Activated naive CD8-positive, alpha-beta T cell treated with anti-CD3 and anti-CD28 coated beads, Interleukin-2, amount 10 ng/mL, durations not matched to agents 7 days and 5 days (primary cell): ENCODE measurements at regions not wholly inside any gene's neighbourhood (a gene's known extent, or its start where the extent isn't known, plus 50 kb on each side); places are given as distances from the start of the nearest gene placed in this dataset.

Experiments used
- ATAC-seq: fragments of 150-1000 bp; cut with Tn5 transposase; one replicate; pipeline ENCODE4 v1.10.0; 2021; ENCODE audit warnings: low read depth, moderate library complexity
- POLR2A ChIA-PET: fragments of 350-600 bp; sonication (Branson Sonifier 250); formaldehyde crosslinking; loops from one replicate; lab custom pipeline; 2021; ENCODE audit warnings: antibody characterized with exemption; lab: Charles Lee
- DNase-seq: peaks from one replicate; pipeline ENCODE4 v3.0.0; 2021
- H3K27ac Mint-ChIP-seq: one replicate; pipeline ENCODE4 v1.8.0; 2022; ENCODE audit warnings: mild to moderate bottlenecking, mixed read lengths
- H3K27me3 Mint-ChIP-seq: one replicate; pipeline ENCODE4 v1.8.0; 2022; ENCODE audit warnings: mild to moderate bottlenecking, moderate library complexity, mixed read lengths
- H3K36me3 Mint-ChIP-seq: one replicate; pipeline ENCODE4 v1.8.0; 2021; ENCODE audit warnings: mild to moderate bottlenecking, mixed read lengths
- H3K4me1 Mint-ChIP-seq: one replicate; pipeline ENCODE4 v1.8.0; 2021; ENCODE audit warnings: mixed read lengths
- H3K4me3 Mint-ChIP-seq: one replicate; pipeline ENCODE4 v1.8.0; 2022; ENCODE audit warnings: mild to moderate bottlenecking, moderate library complexity, mixed read lengths
- H3K9me3 Mint-ChIP-seq: one replicate; pipeline ENCODE4 v1.8.0; 2021; ENCODE audit warnings: mixed read lengths

- no peak overlapping the region for H3K4me3 Mint-ChIP-seq
- no peak for DNase-seq
- POLR2A ChIA-PET = no interaction called here
- peaks cover 1% of the 10 kb centered on the region for H3K36me3 Mint-ChIP-seq
- H3K27me3 Mint-ChIP-seq = peaks cover 5% of the 10 kb centered on the region
- no peaks in the 10 kb centered on the region for H3K4me1 Mint-ChIP-seq
- no peak for ATAC-seq
- no peak overlapping the region for H3K27ac Mint-ChIP-seq
- H3K9me3 Mint-ChIP-seq = no peaks in the 10 kb centered on the region
These were observed 62.0 kb upstream of the ST6GALNAC3 start for GRCh38 chr1:76012341-76013205.

GRCh38 chr1:76013206-76013581 lies 61.4 kb upstream of the ST6GALNAC3 start:
- no peak for DNase-seq
- Mint-ChIP-seq H3K27ac (no peak overlapping the region), H3K36me3 (peaks cover 1% of the 10 kb centered on the region), H3K27me3 (peaks cover 5% of the 10 kb centered on the region), H3K4me3 (no peak overlapping the region), H3K9me3 (no peaks in the 10 kb centered on the region), H3K4me1 (no peaks in the 10 kb centered on the region)
- POLR2A ChIA-PET = no interaction called here
- ATAC-seq = no peak

DNA sequence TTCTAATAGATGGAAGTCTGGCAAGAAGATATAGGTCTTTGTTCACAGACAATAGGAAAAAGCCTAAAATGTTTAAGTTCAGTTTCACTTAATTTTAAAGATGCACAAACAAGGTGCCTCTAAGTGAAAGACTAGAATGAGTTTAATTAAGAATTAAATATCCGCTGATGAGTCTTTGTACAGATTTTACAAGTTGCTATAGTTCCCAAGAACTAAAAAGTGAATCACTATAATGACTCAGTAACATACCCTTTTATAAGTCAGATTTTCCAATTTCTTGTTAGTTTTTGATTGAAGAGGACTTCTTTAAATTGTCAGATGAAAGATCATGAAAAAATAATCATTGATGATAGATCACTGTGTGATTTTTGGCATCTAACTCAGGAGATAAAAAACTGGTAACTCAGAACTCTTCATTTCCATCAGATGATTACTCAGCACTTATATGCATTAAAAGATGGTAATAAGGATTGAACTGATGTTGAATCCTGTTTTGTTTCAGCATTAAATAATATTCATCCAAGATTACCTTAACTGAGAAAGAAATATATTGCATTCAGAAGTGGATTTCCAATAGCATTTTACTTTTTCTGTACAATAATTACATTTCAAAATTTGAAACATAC lies 59.0 kb upstream of the ST6GALNAC3 start:
- no peak for DNase-seq
- H3K27ac Mint-ChIP-seq = no peak overlapping the region
- peaks cover 1% of the 10 kb centered on the region for H3K36me3 Mint-ChIP-seq
- no peak for ATAC-seq
- no peak overlapping the region for H3K4me3 Mint-ChIP-seq
- H3K9me3 Mint-ChIP-seq = peaks cover 2% of the 10 kb centered on the region
- POLR2A ChIA-PET = no interaction called here
- H3K27me3 Mint-ChIP-seq = peaks cover 12% of the 10 kb centered on the region
- H3K4me1 Mint-ChIP-seq = peaks cover 2% of the 10 kb centered on the region

DNA sequence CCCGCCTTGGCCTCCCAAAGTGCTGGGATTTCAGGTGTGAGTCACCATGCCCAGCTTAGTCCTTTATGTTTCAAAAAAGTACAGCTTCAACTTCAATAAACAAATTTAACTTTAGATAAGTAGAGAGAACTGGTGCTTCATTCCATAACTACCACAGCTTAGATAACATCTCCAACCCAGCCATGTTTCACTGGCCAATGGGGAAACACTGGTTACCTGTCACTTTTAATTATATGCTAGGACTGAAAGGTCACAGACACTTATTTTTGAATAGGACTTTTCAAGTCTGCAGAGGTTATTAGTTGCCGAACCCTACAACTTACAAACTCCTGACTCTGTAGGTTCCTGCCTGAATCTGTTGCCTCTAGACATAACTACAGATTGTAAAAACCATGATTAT lies 56.5 kb upstream of the ST6GALNAC3 start:
- H3K36me3 Mint-ChIP-seq = peaks cover 1% of the 10 kb centered on the region
- POLR2A ChIA-PET = no interaction called here
- H3K27me3 Mint-ChIP-seq = peaks cover 9% of the 10 kb centered on the region
- H3K4me3 Mint-ChIP-seq = no peak overlapping the region
- no peak for ATAC-seq
- no peak overlapping the region for H3K27ac Mint-ChIP-seq
- peaks cover 4% of the 10 kb centered on the region for H3K4me1 Mint-ChIP-seq
- peaks cover 2% of the 10 kb centered on the region for H3K9me3 Mint-ChIP-seq
- DNase-seq = no peak

- Mint-ChIP-seq H3K4me1 (peaks cover 16% of the 10 kb centered on the region), H3K4me3 (no peak overlapping the region), H3K36me3 (no peaks in the 10 kb centered on the region), H3K27ac (no peak overlapping the region), H3K27me3 (peaks cover 7% of the 10 kb centered on the region), H3K9me3 (peaks cover 3% of the 10 kb centered on the region)
- DNase-seq (no peak), ATAC-seq (no peak)
- POLR2A ChIA-PET = no interaction called here
These were observed 52.7 kb upstream of the ST6GALNAC3 start for GRCh38 chr1:76021846-76022245.

DNA sequence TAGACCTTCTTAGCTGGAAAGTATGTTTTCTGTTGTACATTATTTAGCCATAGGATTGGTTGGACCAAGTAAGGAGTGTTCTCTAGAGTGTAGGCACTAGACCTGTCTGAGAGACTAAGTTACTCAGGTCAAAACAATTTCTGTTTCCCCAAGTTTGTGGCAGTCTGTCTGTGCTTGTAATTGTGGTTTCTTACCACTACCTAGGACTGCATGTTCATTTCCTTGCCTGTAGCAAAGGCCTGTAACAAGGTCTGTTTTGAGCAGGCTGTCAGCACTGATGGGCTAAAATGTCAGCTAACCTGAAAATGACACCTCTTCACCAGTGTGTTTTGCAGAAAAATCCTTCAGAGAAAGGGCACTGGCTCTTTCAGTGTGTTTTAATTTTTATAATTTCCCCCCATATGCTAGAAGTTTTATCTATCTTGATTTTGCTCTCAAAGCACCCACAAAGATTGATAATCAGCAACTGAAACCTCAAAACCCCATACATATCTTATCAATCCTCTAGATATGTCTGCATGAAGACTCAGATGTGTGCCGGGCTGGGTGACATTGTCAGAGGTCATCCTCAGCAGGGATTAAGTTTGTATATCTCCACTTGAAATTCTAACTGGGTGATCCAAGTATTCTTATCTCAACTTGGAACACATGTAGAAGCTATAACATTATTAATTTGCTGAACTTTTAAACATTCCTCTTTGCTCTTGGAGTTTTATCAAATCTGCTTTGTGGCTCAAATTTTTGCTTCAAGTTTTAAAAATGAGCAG lies 50.7 kb upstream of the ST6GALNAC3 start:
- no peak for DNase-seq
- POLR2A ChIA-PET = no interaction called here
- peak; percentile 93 for ATAC-seq
- Mint-ChIP-seq H3K4me3 (peak overlapping the region; percentile 29), H3K27me3 (peaks cover 6% of the 10 kb centered on the region), H3K9me3 (peaks cover 5% of the 10 kb centered on the region), H3K27ac (peak overlapping the region; percentile 20), H3K4me1 (peaks cover 16% of the 10 kb centered on the region), H3K36me3 (no peaks in the 10 kb centered on the region)
